ENCODE measurements at regions not wholly inside any gene's neighbourhood (a gene's known extent, or its start where the extent isn't known, plus 50 kb on each side); places are given as distances from the start of the nearest gene placed in this dataset.

- Mint-ChIP-seq H3K27me3 (ENCODE audit: unreplicated experiment) (peaks cover 4% of the 10 kb centered on the region), H3K4me3 (ENCODE audit: unreplicated experiment) (no peak overlapping the region), H3K4me1 (ENCODE audit: unreplicated experiment) (no peaks in the 10 kb centered on the region), H3K9me3 (ENCODE audit: unreplicated experiment) (no peaks in the 10 kb centered on the region), H3K36me3 (ENCODE audit: low read depth, unreplicated experiment) (no peaks in the 10 kb centered on the region), H3K27ac (ENCODE audit: unreplicated experiment) (no peak overlapping the region)
- no peak for DNase-seq (ENCODE audit: low spot score)
- no peak for TF ChIP-seq CTCF (IDR thresholded peaks at IDR 0.05; ENCODE audit: unreplicated experiment)
Measured at GRCh38 chr12:131370791-131371347, 340.0 kb upstream of the SFSWAP start.

GRCh38 chr12:131371401-131372170 is 339.3 kb upstream of the SFSWAP start:
- H3K27ac Mint-ChIP-seq (ENCODE audit: unreplicated experiment) = no peak overlapping the region
- H3K4me1 Mint-ChIP-seq (ENCODE audit: unreplicated experiment) = no peaks in the 10 kb centered on the region
- no peaks in the 10 kb centered on the region for H3K9me3 Mint-ChIP-seq (ENCODE audit: unreplicated experiment)
- H3K36me3 Mint-ChIP-seq (ENCODE audit: low read depth, unreplicated experiment) = peaks cover 1% of the 10 kb centered on the region
- DNase-seq (ENCODE audit: low spot score) = no peak
- H3K4me3 Mint-ChIP-seq (ENCODE audit: unreplicated experiment) = no peak overlapping the region
- TF ChIP-seq CTCF (IDR thresholded peaks at IDR 0.05; ENCODE audit: unreplicated experiment) = no peak
- H3K27me3 Mint-ChIP-seq (ENCODE audit: unreplicated experiment) = peaks cover 4% of the 10 kb centered on the region

- Mint-ChIP-seq H3K4me1 (ENCODE audit: unreplicated experiment) (no peaks in the 10 kb centered on the region), H3K27me3 (ENCODE audit: unreplicated experiment) (peaks cover 4% of the 10 kb centered on the region), H3K36me3 (ENCODE audit: low read depth, unreplicated experiment) (peaks cover 4% of the 10 kb centered on the region), H3K4me3 (ENCODE audit: unreplicated experiment) (no peak overlapping the region), H3K9me3 (ENCODE audit: unreplicated experiment) (no peaks in the 10 kb centered on the region), H3K27ac (ENCODE audit: unreplicated experiment) (no peak overlapping the region)
- TF ChIP-seq CTCF (IDR thresholded peaks at IDR 0.05; ENCODE audit: unreplicated experiment) = no peak
- no peak for DNase-seq (ENCODE audit: low spot score)
Measured at GRCh38 chr12:131372171-131372475, 338.8 kb upstream of the SFSWAP start.

- no peak for TF ChIP-seq CTCF (IDR thresholded peaks at IDR 0.05; ENCODE audit: unreplicated experiment)
- Mint-ChIP-seq H3K9me3 (ENCODE audit: unreplicated experiment) (no peaks in the 10 kb centered on the region), H3K4me1 (ENCODE audit: unreplicated experiment) (no peaks in the 10 kb centered on the region), H3K27me3 (ENCODE audit: unreplicated experiment) (peaks cover 4% of the 10 kb centered on the region), H3K36me3 (ENCODE audit: low read depth, unreplicated experiment) (peaks cover 4% of the 10 kb centered on the region), H3K27ac (ENCODE audit: unreplicated experiment) (no peak overlapping the region), H3K4me3 (ENCODE audit: unreplicated experiment) (no peak overlapping the region)
- no peak for DNase-seq (ENCODE audit: low spot score)
Measured at GRCh38 chr12:131372706-131373195, 338.1 kb upstream of the SFSWAP start.

GRCh38 chr12:131375261-131375971 is 335.5 kb upstream of the SFSWAP start:
- TF ChIP-seq CTCF (IDR thresholded peaks at IDR 0.05; ENCODE audit: unreplicated experiment) = no peak
- H3K4me3 Mint-ChIP-seq (ENCODE audit: unreplicated experiment) = no peak overlapping the region
- H3K27me3 Mint-ChIP-seq (ENCODE audit: unreplicated experiment) = peaks cover 10% of the 10 kb centered on the region
- no peak overlapping the region for H3K27ac Mint-ChIP-seq (ENCODE audit: unreplicated experiment)
- DNase-seq (ENCODE audit: low spot score) = no peak
- no peaks in the 10 kb centered on the region for H3K9me3 Mint-ChIP-seq (ENCODE audit: unreplicated experiment)
- H3K36me3 Mint-ChIP-seq (ENCODE audit: low read depth, unreplicated experiment) = peaks cover 4% of the 10 kb centered on the region
- peaks cover 4% of the 10 kb centered on the region for H3K4me1 Mint-ChIP-seq (ENCODE audit: unreplicated experiment)
